Right ventricle myocardium superior (tissue), 1 donor: ENCODE measurements at regions not wholly inside any gene's neighbourhood (a gene's known extent, or its start where the extent isn't known, plus 50 kb on each side); places are given as distances from the start of the nearest gene placed in this dataset.

Experiments
- ATAC-seq: fragments of 200-7000 bp; cut with Tn5 transposase; one replicate; pipeline ENCODE4 v1.9.1; 2020; ENCODE audit warnings: mild to moderate bottlenecking; ENCODE audit not compliant: poor library complexity
- DNase-seq: peaks from one replicate; pipeline ENCODE4 v3.0.0-alpha.2; 2020
- intact Hi-C: fragments of 100-400 bp; cut with DNase I; formaldehyde crosslinking; loops from one replicate; pipeline ENCODE4 v1.11.2; 2022
- donor health status: DM: no; HTN: yes; CAD: no; lungs with severe emphysema.

- intact Hi-C loops, result no loop called here
- DNase-seq (no peak), ATAC-seq (no peak)
Observed at GRCh38 chrX:40433160-40433559, 147.6 kb upstream of the ATP6AP2 start.

GRCh38 chrX:40424259-40424658 lies 156.5 kb upstream of the ATP6AP2 start:
- DNase-seq (no peak), ATAC-seq (no peak)
- intact Hi-C loops, result no loop called here

- ATAC-seq, result peak; percentile 29
- intact Hi-C loops, result no loop called here
Observed at GRCh38 chrX:40423299-40423698, 157.5 kb upstream of the ATP6AP2 start.

GRCh38 chrX:40422021-40422420 lies 158.7 kb upstream of the ATP6AP2 start:
- DNase-seq (no peak), ATAC-seq (no peak)
- intact Hi-C loops, result no loop called here

More at GRCh38 chrX:40423299-40423698, 157.5 kb upstream of the ATP6AP2 start:
- DNase-seq, result no peak

- intact Hi-C loops, result no loop called here
- DNase-seq (peak; percentile 53), ATAC-seq (peak; percentile 82)
Observed at GRCh38 chrX:40420899-40421729, 159.7 kb upstream of the ATP6AP2 start.

GRCh38 chrX:40418813-40419195 lies 162.0 kb upstream of the ATP6AP2 start:
- intact Hi-C loops, result no loop called here
- DNase-seq, result no peak
- ATAC-seq, result no peak

GRCh38 chrX:40418146-40418812 lies 162.5 kb upstream of the ATP6AP2 start:
- no peak for DNase-seq
- no peak for ATAC-seq
- intact Hi-C loops, result no loop called here

GRCh38 chrX:40415675-40416074 lies 165.1 kb upstream of the ATP6AP2 start:
- DNase-seq (no peak), ATAC-seq (no peak)
- intact Hi-C loops, result no loop called here

GRCh38 chrX:40414335-40414734 lies 166.4 kb upstream of the ATP6AP2 start:
- ATAC-seq, result no peak
- intact Hi-C loops, result no loop called here
- no peak for DNase-seq

GRCh38 chrX:40411340-40412111 lies 169.2 kb upstream of the ATP6AP2 start:
- ATAC-seq (no peak), DNase-seq (no peak)
- intact Hi-C loops, result no loop called here

- ATAC-seq, result no peak
- no peak for DNase-seq
- intact Hi-C loops, result no loop called here
Observed at GRCh38 chrX:40410859-40411258, 169.9 kb upstream of the ATP6AP2 start.

GRCh38 chrX:40406330-40406859 lies 174.4 kb upstream of the ATP6AP2 start:
- intact Hi-C loops, result no loop called here
- peak; percentile 25 for ATAC-seq
- DNase-seq, result no peak

- intact Hi-C loops, result no loop called here
- ATAC-seq, result no peak
- DNase-seq, result no peak
Observed at GRCh38 chrX:40405399-40405798, 175.4 kb upstream of the ATP6AP2 start.

GRCh38 chrX:40403757-40404156 lies 177.0 kb upstream of the ATP6AP2 start:
- DNase-seq (no peak), ATAC-seq (no peak)
- intact Hi-C loops, result no loop called here

- ATAC-seq (peak; percentile 46), DNase-seq (no peak)
- intact Hi-C loops, result no loop called here
Observed at GRCh38 chrX:40402831-40403533, 177.8 kb upstream of the ATP6AP2 start.

- ATAC-seq (no peak), DNase-seq (no peak)
- intact Hi-C loops, result no loop called here
Observed at GRCh38 chrX:40395102-40395501, 185.7 kb upstream of the ATP6AP2 start.

GRCh38 chrX:40394302-40394701 lies 186.5 kb upstream of the ATP6AP2 start:
- intact Hi-C loops, result no loop called here
- ATAC-seq (no peak), DNase-seq (no peak)

- intact Hi-C loops, result no loop called here
- no peak for DNase-seq
Observed at GRCh38 chrX:40392599-40392998, 188.2 kb upstream of the ATP6AP2 start.

GRCh38 chrX:40391662-40392061 lies 189.1 kb upstream of the ATP6AP2 start:
- no peak for ATAC-seq
- intact Hi-C loops, result no loop called here
- DNase-seq, result no peak

More at GRCh38 chrX:40392599-40392998, 188.2 kb upstream of the ATP6AP2 start:
- ATAC-seq, result peak; percentile 41
